Astrocyte (in vitro differentiated cells and primary cell): ENCODE measurements at regions not wholly inside any gene's neighbourhood (a gene's known extent, or its start where the extent isn't known, plus 50 kb on each side); places are given as distances from the start of the nearest gene placed in this dataset.

Experiments used
- DNase-seq: peaks from one replicate; pipeline ENCODE4 v3.0.0-alpha.2; 2010; ENCODE audit warnings: low read depth
- FAIRE-seq: peaks from 2 replicates; lab custom pipeline; 2011; peaks lifted over from hg19 to GRCh38; lab: Jason Lieb, UNC
- H2AFZ ChIP-seq: 2 replicates; pipeline ENCODE4 v1.6.0; 2012; ENCODE audit warnings: low read depth, low read length, inconsistent platforms
- H3K27ac ChIP-seq: 2 replicates; pipeline ENCODE4 v1.5.1; 2011; ENCODE audit warnings: low read depth, low read length, inconsistent platforms
- H3K27me3 ChIP-seq: 2 replicates; pipeline ENCODE4 v1.6.0; 2011; ENCODE audit warnings: low read length, inconsistent platforms; ENCODE audit not compliant: insufficient read depth
- H3K36me3 ChIP-seq: 2 replicates; pipeline ENCODE4 v1.5.1; 2011; ENCODE audit warnings: low read length, inconsistent platforms; ENCODE audit not compliant: insufficient read depth
- H3K4me1 ChIP-seq: 2 replicates; pipeline ENCODE4 v1.5.1; 2011; ENCODE audit warnings: low read length, inconsistent platforms; ENCODE audit not compliant: insufficient read depth
- H3K4me2 ChIP-seq: 2 replicates; pipeline ENCODE4 v1.6.0; 2012; ENCODE audit warnings: low read length, inconsistent platforms
- H3K4me3 ChIP-seq: 2 replicates; pipeline ENCODE4 v1.5.1; 2011; ENCODE audit warnings: low read depth, mild to moderate bottlenecking, low read length, inconsistent platforms; ENCODE audit not compliant: insufficient read depth
- H3K79me2 ChIP-seq: 2 replicates; pipeline ENCODE4 v1.6.0; 2012; ENCODE audit warnings: mild to moderate bottlenecking, low read length, inconsistent platforms; ENCODE audit not compliant: insufficient read depth
- H3K9ac ChIP-seq: 2 replicates; pipeline ENCODE4 v1.6.0; 2012; ENCODE audit warnings: mild to moderate bottlenecking, low read length, inconsistent platforms
- H3K9me3 ChIP-seq: 2 replicates; pipeline ENCODE4 v1.5.1; 2012; ENCODE audit warnings: low read depth, mild to moderate bottlenecking, low read length, inconsistent platforms; ENCODE audit not compliant: insufficient read depth
- H4K20me1 ChIP-seq: 2 replicates; pipeline ENCODE4 v1.6.0; 2012; ENCODE audit warnings: low read length, inconsistent platforms; ENCODE audit not compliant: insufficient read depth
- H3K27ac Mint-ChIP-seq: one replicate; pipeline ENCODE4 v1.8.0; 2021; ENCODE audit warnings: mild to moderate bottlenecking, mixed read lengths; ENCODE audit not compliant: unreplicated experiment
- H3K27me3 Mint-ChIP-seq: one replicate; pipeline ENCODE4 v1.8.0; 2021; ENCODE audit warnings: low read depth, mixed read lengths; ENCODE audit not compliant: unreplicated experiment
- H3K36me3 Mint-ChIP-seq: one replicate; pipeline ENCODE4 v1.8.0; 2021; ENCODE audit warnings: low read depth, mixed read lengths; ENCODE audit not compliant: unreplicated experiment
- H3K4me1 Mint-ChIP-seq: one replicate; pipeline ENCODE4 v1.8.0; 2021; ENCODE audit warnings: low read depth, mixed read lengths; ENCODE audit not compliant: unreplicated experiment
- H3K4me3 Mint-ChIP-seq: one replicate; pipeline ENCODE4 v1.8.0; 2021; ENCODE audit warnings: mild to moderate bottlenecking, moderate library complexity, mixed read lengths; ENCODE audit not compliant: unreplicated experiment
- H3K9me3 Mint-ChIP-seq: one replicate; pipeline ENCODE4 v1.8.0; 2021; ENCODE audit warnings: mild to moderate bottlenecking, mixed read lengths; ENCODE audit not compliant: unreplicated experiment
- CTCF ChIP-seq: IDR thresholded peaks from 2 replicates; pipeline ENCODE4 v1.5.1; 2011; ENCODE audit warnings: low read depth, mild to moderate bottlenecking, inconsistent platforms, low read length, moderate library complexity; ENCODE audit not compliant: insufficient read depth
- EZH2 ChIP-seq: IDR thresholded peaks from 2 replicates; pipeline ENCODE4 v1.6.1; 2012; ENCODE audit warnings: mild to moderate bottlenecking, low read length, inconsistent platforms; ENCODE audit not compliant: insufficient read depth

DNA sequence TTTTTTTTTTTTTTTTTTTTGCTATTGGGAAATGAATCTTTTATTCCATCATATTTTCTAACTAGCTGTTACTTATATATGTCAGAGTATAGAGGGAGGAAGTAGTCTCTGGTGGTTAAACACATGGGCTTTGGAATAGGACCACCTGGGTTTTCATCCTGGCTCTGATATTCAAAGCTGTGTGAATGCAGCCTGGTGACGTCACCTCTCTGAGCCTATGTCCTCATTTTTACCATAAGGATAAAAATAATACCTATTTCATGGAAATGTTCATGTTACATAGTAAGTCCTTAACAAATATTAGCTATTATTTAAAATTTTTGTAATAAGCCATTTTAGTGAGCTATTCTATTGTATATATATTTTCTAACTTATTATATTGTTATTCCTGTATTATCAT lies 58.8 kb upstream of the TOX2 start:
- Histone ChIP-seq H3K4me1 (no peaks in the 10 kb centered on the region), H3K27ac (no peak overlapping the region), H3K4me3 (no peak overlapping the region), H3K9ac (no peak overlapping the region), H4K20me1 (no peaks in the 10 kb centered on the region), H3K36me3 (no peaks in the 10 kb centered on the region), H2AFZ (no peak overlapping the region), H3K27me3 (no peaks in the 10 kb centered on the region), H3K9me3 (no peaks in the 10 kb centered on the region), H3K79me2 (no peaks in the 10 kb centered on the region), H3K4me2 (no peak overlapping the region)
- DNase-seq (no peak), FAIRE-seq (no peak)
- Mint-ChIP-seq H3K4me1 (no peaks in the 10 kb centered on the region), H3K27ac (no peak overlapping the region), H3K36me3 (no peaks in the 10 kb centered on the region), H3K9me3 (no peaks in the 10 kb centered on the region), H3K4me3 (no peak overlapping the region), H3K27me3 (peaks cover 7% of the 10 kb centered on the region)
- TF ChIP-seq EZH2 (no peak), CTCF (no peak)

- no peak overlapping the region for H2AFZ ChIP-seq
- H3K9ac ChIP-seq, result no peak overlapping the region
- H3K9me3 Mint-ChIP-seq, result no peaks in the 10 kb centered on the region
- H3K79me2 ChIP-seq, result no peaks in the 10 kb centered on the region
- H3K27ac Mint-ChIP-seq, result no peak overlapping the region
- DNase-seq (no peak), FAIRE-seq (no peak)
- H3K36me3 ChIP-seq, result no peaks in the 10 kb centered on the region
- H3K4me3 Mint-ChIP-seq, result no peak overlapping the region
- TF ChIP-seq CTCF (no peak), EZH2 (no peak)
- no peak overlapping the region for H3K4me2 ChIP-seq
- peaks cover 6% of the 10 kb centered on the region for H3K27me3 Mint-ChIP-seq
- H3K27ac ChIP-seq, result no peak overlapping the region
- no peaks in the 10 kb centered on the region for H4K20me1 ChIP-seq
- H3K36me3 Mint-ChIP-seq, result no peaks in the 10 kb centered on the region
- H3K4me1 ChIP-seq, result peaks cover 8% of the 10 kb centered on the region
- H3K9me3 ChIP-seq, result no peaks in the 10 kb centered on the region
- H3K27me3 ChIP-seq, result no peaks in the 10 kb centered on the region
- H3K4me1 Mint-ChIP-seq, result no peaks in the 10 kb centered on the region
- H3K4me3 ChIP-seq, result no peak overlapping the region
Observed at GRCh38 chr20:43853918-43854317, 60.7 kb upstream of the TOX2 start.

- Histone ChIP-seq H3K79me2 (no peaks in the 10 kb centered on the region), H3K4me3 (no peak overlapping the region), H3K36me3 (no peaks in the 10 kb centered on the region), H2AFZ (no peak overlapping the region), H3K9me3 (no peaks in the 10 kb centered on the region), H3K9ac (no peak overlapping the region), H4K20me1 (no peaks in the 10 kb centered on the region), H3K27ac (no peak overlapping the region), H3K4me1 (peaks cover 8% of the 10 kb centered on the region), H3K27me3 (no peaks in the 10 kb centered on the region), H3K4me2 (no peak overlapping the region)
- Mint-ChIP-seq H3K27me3 (peaks cover 6% of the 10 kb centered on the region), H3K27ac (no peak overlapping the region), H3K4me3 (no peak overlapping the region), H3K9me3 (no peaks in the 10 kb centered on the region), H3K36me3 (no peaks in the 10 kb centered on the region), H3K4me1 (no peaks in the 10 kb centered on the region)
- TF ChIP-seq EZH2 (no peak), CTCF (no peak)
- DNase-seq (no peak), FAIRE-seq (peak; percentile 47)
Observed at GRCh38 chr20:43853174-43853803, 61.4 kb upstream of the TOX2 start.
